ENCODE measurements at regions not wholly inside any gene's neighbourhood (a gene's known extent, or its start where the extent isn't known, plus 50 kb on each side); places are given as distances from the start of the nearest gene placed in this dataset.

GRCh38 chr2:215782965-215783364 is 230.4 kb downstream of the MREG start:
- Histone ChIP-seq H3K9me3 (no peaks in the 10 kb centered on the region), H3K79me2 (ENCODE audit: insufficient read depth) (no peaks in the 10 kb centered on the region), H3K36me3 (replicated peaks in 1 of 2; ENCODE audit: control insufficient read depth in 1 of 2, insufficient read depth in 2 of 2, low read length in 1 of 2) (no peaks in the 10 kb centered on the region), H3K4me2 (no peak overlapping the region), H3K27ac (ENCODE audit: low read depth in 2 of 2, low read length in 1 of 2) (no peak overlapping the region), H3K4me1 (ENCODE audit: control insufficient read depth in 1 of 2, insufficient read depth in 2 of 2, low read depth in 1 of 2, low read length in 1 of 2) (peaks cover 8 to 26% of the 10 kb centered on the region in 2 experiments; a peak in 3 of 4 replicates), H2AFZ (ENCODE audit: low read depth) (no peak overlapping the region), H3K9me2 (no peaks in the 10 kb centered on the region), H3K27me3 (ENCODE audit: insufficient read depth) (no peaks in the 10 kb centered on the region), H3K4me3 (ENCODE audit: low read depth in 2 of 2, low read length in 1 of 2) (no peak overlapping the region), H4K20me1 (ENCODE audit: insufficient read depth) (no peaks in the 10 kb centered on the region), H3K9ac (no peak overlapping the region), H3F3A (replicated peaks; ENCODE audit: insufficient read depth) (peaks cover 11% of the 10 kb centered on the region)
- TF ChIP-seq GABPA (IDR thresholded peaks at IDR 0.05; ENCODE audit: low read depth) (no peak), FOSL2 (IDR thresholded peaks at IDR 0.05; ENCODE audit: borderline replicate concordance, low read depth) (no peak), RXRA (IDR thresholded peaks at IDR 0.05; ENCODE audit: borderline replicate concordance, low read depth) (no peak), USF2 (IDR thresholded peaks at IDR 0.05; ENCODE audit: borderline replicate concordance, low read depth, low read length) (no peak), ZBTB33 (IDR thresholded peaks at IDR 0.05; ENCODE audit: borderline replicate concordance, low read depth) (no peak), GATA2 (CRISPR knock-in tag; IDR thresholded peaks at IDR 0.05) (no peak), POLR2AphosphoS5 (IDR thresholded peaks at IDR 0.05; ENCODE audit: low read depth, low read length) (no peak), NRF1 (IDR thresholded peaks at IDR 0.05; ENCODE audit: low read depth, low read length) (no peak), SMC3 (IDR thresholded peaks at IDR 0.05; ENCODE audit: low read depth, low read length) (no peak), RCOR1 (IDR thresholded peaks at IDR 0.05; ENCODE audit: low read length) (no peak), PBX3 (IDR thresholded peaks at IDR 0.05) (no peak), CTCF (IDR thresholded peaks at IDR 0.05) (no peak), MXI1 (IDR thresholded peaks at IDR 0.05; ENCODE audit: low read depth, low read length) (no peak), JUND (IDR thresholded peaks at IDR 0.05) (no peak), NFIC (IDR thresholded peaks at IDR 0.05; ENCODE audit: borderline replicate concordance) (no peak)
- DNase-seq, result no peak
- ChIA-PET CTCF (no interaction called here), POLR2A (no interaction called here)
- 96% methylated on average over 2 of the region's 2 CpGs for WGBS (ENCODE audit: low lambda C conversion rate)

Data from SK-N-SH (cell line).